Muscle of back (tissue), 3 donors: ENCODE measurements at regions not wholly inside any gene's neighbourhood (a gene's known extent, or its start where the extent isn't known, plus 50 kb on each side); places are given as distances from the start of the nearest gene placed in this dataset.
A peak's percentile ranks its signal among the peaks of the same experiment; 100 is the strongest.
"Not testable (repeated sequence)": the region's sequence is repeated elsewhere in the genome, so short reads cannot be mapped to it uniquely, and the experiment has no call there.

ENCODE experiments used
- DNase-seq, 3 donors: peaks; one replicate each; pipeline versions ENCODE4 v3.0.0 to v3.0.0-alpha.2; 2013

GRCh38 chr6:79431537-79431933 lies 105.7 kb downstream of the LCA5 start:
- DNase-seq = no peak

- DNase-seq = no peak
Measured at GRCh38 chr6:79430913-79431536, 106.2 kb downstream of the LCA5 start.

DNA sequence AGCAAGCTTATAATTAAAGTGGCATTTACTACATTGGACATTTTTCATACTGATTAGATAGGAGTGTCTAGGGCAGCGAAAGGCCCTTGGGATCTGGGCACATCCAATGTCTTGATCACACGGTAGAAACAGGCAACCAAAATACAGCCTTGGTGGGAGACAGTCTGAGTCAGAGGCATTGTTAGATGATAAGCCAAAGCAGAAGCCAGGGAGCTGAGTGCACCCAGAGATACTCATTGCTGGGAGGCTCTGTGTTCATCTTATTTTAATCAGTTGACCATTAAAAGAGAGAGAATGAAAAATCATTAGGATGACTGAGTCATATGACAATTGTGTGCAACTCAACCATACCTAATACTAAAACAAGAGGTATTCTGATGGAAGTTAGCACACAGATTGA lies 109.5 kb downstream of the LCA5 start:
- no peak for DNase-seq

- no peak for DNase-seq
Measured at GRCh38 chr6:79426625-79427278, 110.5 kb downstream of the LCA5 start.

DNA sequence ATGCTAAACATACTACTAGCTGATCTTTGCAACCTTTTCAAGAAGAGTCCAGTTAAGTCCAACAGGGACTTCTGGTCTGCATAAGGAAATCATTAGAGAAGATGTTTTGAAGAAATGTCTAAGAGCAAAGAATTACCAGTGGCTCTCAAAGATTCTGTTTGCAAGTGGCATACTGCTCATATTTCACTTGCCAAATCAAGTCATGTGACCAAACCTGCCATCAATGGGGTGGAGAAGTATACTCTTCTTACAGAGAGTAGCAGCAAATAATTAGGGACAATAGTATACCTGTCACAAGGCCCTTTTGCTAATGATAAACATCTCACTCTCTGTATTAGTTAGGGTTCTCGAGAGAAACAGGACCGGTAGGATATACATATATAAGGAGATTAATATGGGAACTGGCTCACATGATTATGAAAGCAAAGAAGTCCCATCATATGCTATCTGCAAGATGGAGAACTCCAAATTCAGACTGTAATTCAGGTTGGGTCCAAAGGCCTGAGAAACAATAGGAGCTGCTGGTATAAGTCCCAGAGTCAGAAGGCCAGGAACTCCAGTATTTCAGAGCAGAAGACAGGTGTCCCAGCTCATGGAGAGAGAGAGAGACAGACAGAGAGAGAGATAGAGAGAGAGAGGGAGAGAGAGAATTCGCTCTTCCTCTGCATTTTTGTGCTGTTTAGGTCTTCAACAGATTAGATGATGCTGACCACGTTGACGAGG lies 111.5 kb downstream of the LCA5 start:
- no peak for DNase-seq

GRCh38 chr6:79423216-79423615 lies 114.0 kb downstream of the LCA5 start:
- no peak for DNase-seq

- DNase-seq = no peak
Measured at GRCh38 chr6:79422666-79423065, 114.6 kb downstream of the LCA5 start.

GRCh38 chr6:79421707-79422484 lies 115.3 kb downstream of the LCA5 start:
- peak; percentile 90 to 95 (median 92) for DNase-seq

DNA sequence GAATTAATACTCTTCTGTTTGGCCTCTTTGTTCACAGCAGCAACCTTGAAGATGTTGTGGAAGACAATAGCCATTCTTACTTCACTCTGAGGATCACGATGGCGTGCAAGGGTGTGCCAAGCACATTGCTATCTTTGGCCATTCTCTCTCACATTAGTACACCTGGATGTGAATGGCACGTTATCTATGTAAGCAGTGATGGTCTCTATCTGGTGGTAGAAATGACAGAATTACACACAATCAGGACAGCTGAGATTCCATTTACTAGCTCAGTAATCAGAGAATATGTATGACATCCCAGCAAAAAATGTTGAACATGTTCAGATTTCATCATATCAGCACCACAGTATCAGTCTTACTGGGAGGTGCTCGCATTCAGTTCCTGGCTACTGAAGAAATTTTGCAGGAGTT lies 116.2 kb downstream of the LCA5 start:
- DNase-seq = no peak

GRCh38 chr6:79420054-79420453 lies 117.2 kb downstream of the LCA5 start:
- DNase-seq = no peak

- no peak for DNase-seq
Measured at GRCh38 chr6:79416931-79417330, 120.3 kb downstream of the LCA5 start.

DNA sequence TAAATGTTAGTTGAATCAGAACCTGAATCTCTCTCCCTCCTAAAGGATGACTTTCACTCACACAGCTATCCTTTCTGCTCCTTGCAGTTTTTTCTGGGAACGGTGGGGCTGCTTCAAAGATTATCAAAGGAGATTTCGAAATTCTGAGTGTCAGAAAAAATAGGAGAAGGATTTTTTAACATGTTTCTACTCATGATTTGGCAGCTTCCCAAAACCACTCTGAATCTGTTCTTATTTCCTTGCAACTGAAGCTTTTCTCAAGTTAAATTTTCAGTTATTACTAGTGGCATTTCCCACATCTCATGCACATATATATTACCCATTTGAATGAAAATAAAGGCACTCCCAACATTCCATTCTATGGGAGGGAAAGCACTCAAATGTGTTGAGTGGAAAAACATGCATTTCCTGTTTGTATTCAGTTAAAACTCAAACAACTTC lies 123.6 kb downstream of the LCA5 start:
- peak in 1 of 3 donors; percentile 46 for DNase-seq

DNA sequence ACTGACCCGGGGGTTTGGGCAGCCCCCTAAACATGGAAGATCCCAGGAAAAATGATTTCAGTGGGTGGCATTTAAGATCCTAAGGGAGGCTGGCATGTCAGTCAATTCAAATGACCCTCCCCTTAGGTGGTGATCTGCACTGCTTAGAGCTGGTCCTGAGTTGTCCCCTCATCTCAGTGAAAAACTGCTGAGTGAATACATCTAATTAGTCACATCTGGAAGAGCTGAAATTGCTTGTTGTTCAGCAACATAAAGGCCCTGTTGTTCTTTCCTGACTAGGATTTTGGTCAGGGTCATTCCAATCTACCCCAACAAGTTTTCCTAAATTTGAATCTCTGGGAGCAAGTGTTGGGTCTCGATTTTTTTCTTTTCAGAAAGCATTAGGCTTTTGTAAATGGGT lies 126.4 kb downstream of the LCA5 start:
- DNase-seq = no peak

DNA sequence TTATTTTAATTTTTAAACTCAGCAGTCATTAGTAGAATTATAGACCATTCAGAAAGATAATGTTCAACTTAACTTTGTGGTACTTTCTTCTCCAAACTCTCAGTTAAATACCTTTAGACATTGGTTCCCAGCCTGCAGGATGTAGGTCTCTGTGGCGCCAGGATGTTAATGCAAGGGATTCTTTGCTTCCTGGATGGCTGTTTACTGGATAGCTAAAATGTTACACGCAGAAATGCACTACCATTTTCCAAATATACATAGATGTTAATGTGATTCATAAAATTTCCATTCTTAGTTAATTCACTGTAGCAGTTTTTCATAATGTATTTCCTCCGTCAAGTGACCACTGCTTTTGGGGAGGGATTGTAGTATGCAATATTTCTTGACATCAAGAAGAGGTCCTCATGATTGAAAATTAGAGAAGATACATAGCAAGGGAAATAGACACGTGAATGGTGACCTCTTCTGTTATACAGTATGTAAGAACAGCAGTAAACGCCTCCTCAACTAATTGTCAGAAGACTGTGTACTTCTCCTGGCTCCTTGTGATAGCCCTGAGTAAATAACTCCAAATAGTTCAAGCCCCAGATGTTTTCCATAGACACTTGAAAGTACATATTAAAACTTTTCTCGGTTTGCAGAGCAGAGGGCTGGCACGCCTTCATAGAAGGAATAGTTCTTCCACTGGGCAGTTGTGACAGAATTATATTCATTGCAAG lies 128.8 kb downstream of the LCA5 start:
- no peak for DNase-seq

GRCh38 chr6:79404677-79405076 lies 132.6 kb downstream of the LCA5 start:
- no peak for DNase-seq

DNA sequence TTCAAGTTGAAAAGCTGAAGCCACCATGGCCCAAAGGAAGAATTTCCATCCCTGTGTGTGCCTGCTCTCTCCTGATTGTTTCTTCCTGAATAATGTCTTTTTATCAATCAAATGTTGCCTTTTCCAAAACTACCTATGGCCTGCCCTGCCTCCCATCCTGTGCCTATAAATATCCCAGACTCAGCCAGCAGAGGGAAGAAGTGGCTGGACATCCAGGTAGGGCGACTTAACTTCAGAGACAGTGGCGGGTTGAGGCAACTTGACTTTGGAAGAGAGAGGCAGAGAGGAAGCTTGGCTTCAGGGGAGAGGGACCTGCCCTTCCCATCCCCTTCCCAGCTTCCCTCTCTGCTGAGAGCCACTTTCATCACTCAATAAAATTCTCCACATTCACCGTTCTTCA lies 133.0 kb downstream of the LCA5 start:
- no peak for DNase-seq

DNA sequence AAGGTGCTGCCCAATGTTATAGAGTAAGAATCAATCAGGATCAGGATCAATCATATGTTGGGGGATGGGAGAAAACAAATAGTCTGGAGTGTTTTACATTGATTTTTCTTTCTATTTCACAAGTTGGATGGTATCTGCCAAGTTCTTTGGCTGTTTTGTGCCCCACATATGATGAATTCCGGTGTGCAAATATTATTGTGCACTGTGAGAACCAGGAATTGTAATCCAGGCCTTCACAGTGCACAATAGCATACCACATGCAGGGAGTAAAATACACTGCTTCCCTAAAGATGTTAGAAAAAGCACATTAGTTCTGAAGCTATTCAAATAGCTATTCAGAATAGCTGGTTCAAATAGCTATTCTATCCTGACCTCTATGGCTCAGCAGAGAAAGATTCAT lies 133.7 kb downstream of the LCA5 start:
- DNase-seq = no peak

- peak in 1 of 3 donors; percentile 27 for DNase-seq
Measured at GRCh38 chr6:79403086-79403485, 134.1 kb downstream of the LCA5 start.

DNA sequence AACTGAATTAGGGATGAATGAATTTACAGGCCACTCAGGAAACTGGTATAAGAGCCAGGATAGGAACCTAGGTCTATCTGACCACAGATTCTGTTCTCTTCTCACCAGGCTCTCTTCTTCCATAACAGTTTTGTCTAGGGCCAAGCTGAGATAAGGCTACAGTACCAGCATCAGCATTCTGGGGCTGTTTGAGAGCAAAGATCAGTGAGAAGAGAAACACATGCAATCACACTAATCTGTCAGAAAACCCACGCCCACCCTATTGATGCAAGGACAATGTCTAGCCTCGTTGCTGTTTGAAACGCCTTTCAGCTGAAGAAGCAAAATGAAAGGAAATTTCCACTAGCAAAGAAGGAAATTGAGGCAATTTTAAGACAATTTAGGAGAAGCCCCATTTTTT lies 137.7 kb downstream of the LCA5 start:
- no peak for DNase-seq

- DNase-seq = not testable (repeated sequence)
Measured at GRCh38 chr6:79398617-79399016, 138.6 kb downstream of the LCA5 start.

- DNase-seq = no peak
Measured at GRCh38 chr6:79396625-79397024, 140.6 kb downstream of the LCA5 start.

GRCh38 chr6:79394690-79395089 lies 142.5 kb downstream of the LCA5 start:
- no peak for DNase-seq
